ENCODE measurements at regions not wholly inside any gene's neighbourhood (a gene's known extent, or its start where the extent isn't known, plus 50 kb on each side); places are given as distances from the start of the nearest gene placed in this dataset.

DNA sequence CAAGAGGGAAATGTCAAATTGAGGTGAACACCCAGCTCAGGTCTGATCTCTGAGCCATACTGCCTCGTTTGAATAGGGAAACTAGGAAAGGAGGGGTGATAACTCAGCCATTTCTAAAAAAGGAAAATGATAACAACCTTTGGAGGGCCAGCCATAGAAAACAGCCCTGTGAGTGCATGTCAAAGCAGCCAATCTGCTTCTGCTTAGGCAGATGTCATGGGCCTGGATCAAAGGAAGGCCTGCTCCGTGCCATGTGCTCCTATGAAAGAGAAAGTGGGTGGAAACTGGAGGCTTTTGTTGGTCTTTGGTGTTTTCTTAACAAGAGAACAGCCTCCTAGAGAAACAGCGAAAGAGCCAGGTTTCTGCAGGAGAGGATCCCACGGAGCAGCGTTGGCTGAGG lies 428.0 kb downstream of the DHX35 start:
- no TSS peak for BruUV-seq (replicated peaks)

More for the DNA sequence above, 428.0 kb downstream of the DHX35 start:
- no peaks in the 10 kb centered on the region for H3K9me3 ChIP-seq (replicated peaks; ENCODE audit: control insufficient read depth, insufficient read depth, low read length)
- no peak for FAIRE-seq
- no peaks in the 10 kb centered on the region for H3K9me1 ChIP-seq (replicated peaks; ENCODE audit: control insufficient read depth, extremely low read depth, insufficient read depth, low read length)
- TF ChIP-seq MAX (IDR thresholded peaks at IDR 0.05; ENCODE audit: insufficient read depth, insufficient read length) = no peak
- TF ChIP-seq JUN (IDR thresholded peaks at IDR 0.05; ENCODE audit: borderline replicate concordance, insufficient read depth, insufficient read length, low read depth) = no peak
- TF ChIP-seq EZH2 (IDR thresholded peaks at IDR 0.05; ENCODE audit: borderline replicate concordance, low read depth, low read length, severe bottlenecking) = no peak
- no peak for TF ChIP-seq GATA2 (IDR thresholded peaks at IDR 0.05; ENCODE audit: insufficient read depth, insufficient read length, low read depth, low read length)
- no peak for TF ChIP-seq POLR2AphosphoS5 (IDR thresholded peaks at IDR 0.05; ENCODE audit: insufficient read depth, low read depth, low read length)
- no peak for TF ChIP-seq CTCF (IDR thresholded peaks at IDR 0.05; ENCODE audit: extremely low read depth in 1 of 2, insufficient read depth in 1 of 2, low read depth in 1 of 2, low read length in 2 of 2)
- no peak for TF ChIP-seq FOS (IDR thresholded peaks at IDR 0.05; ENCODE audit: borderline replicate concordance, insufficient read depth, low read length)
- no peak for TF ChIP-seq POLR2A (IDR thresholded peaks at IDR 0.05; ENCODE audit: low read depth, low read length)
- TF ChIP-seq MYC (IDR thresholded peaks at IDR 0.05; ENCODE audit: low read depth, low read length) = no peak
- dilution Hi-C loops (cut with MboI; ENCODE audit: extremely low pct_ligation_motif_present, low sequenced_read_pairs) (no loop called here), intact Hi-C loops (cut with micrococcal nuclease) (no loop called here)
- no peak overlapping the region for H3K9ac ChIP-seq (replicated peaks; ENCODE audit: extremely low read depth, insufficient read depth, low read length)
- no peaks in the 10 kb centered on the region for H3K4me1 ChIP-seq (ENCODE audit: control insufficient read depth, extremely low read depth, insufficient read depth, low read length)
- CTCF ChIA-PET = no interaction called here
- no peaks in the 10 kb centered on the region for H3K79me2 ChIP-seq (ENCODE audit: control insufficient read depth, insufficient read depth, low read length)
- H3K36me3 ChIP-seq (ENCODE audit: control insufficient read depth in 2 of 2, extremely low read depth in 1 of 2, insufficient read depth in 2 of 2, low read length in 2 of 2) = no peaks in the 10 kb centered on the region
- no peak for DNase-seq (ENCODE audit: low read depth, low spot score)
- H3K27ac ChIP-seq (ENCODE audit: insufficient read depth, low read depth, low read length) = no peak overlapping the region
- no peak overlapping the region for H2AFZ ChIP-seq (ENCODE audit: low read depth, low read length)
- no peaks in the 10 kb centered on the region for H3K27me3 ChIP-seq (ENCODE audit: control insufficient read depth in 2 of 2, insufficient read depth in 2 of 2, low read length in 2 of 2)
- no peaks in the 10 kb centered on the region for H4K20me1 ChIP-seq (replicated peaks; ENCODE audit: control insufficient read depth, extremely low read depth, insufficient read depth, low read length)
- POLR2A ChIA-PET = no interaction called here
- no peak overlapping the region for H3K4me2 ChIP-seq (ENCODE audit: insufficient read depth, low read length)
- no peak overlapping the region for H3K4me3 ChIP-seq (replicated peaks in 1 of 3; ENCODE audit: insufficient read depth in 1 of 3, low read depth in 1 of 3, low read length in 3 of 3)
